H9 (cell line): ENCODE measurements at regions not wholly inside any gene's neighbourhood (a gene's known extent, or its start where the extent isn't known, plus 50 kb on each side); places are given as distances from the start of the nearest gene placed in this dataset.

Experiments
- DNase-seq: peaks from one replicate; pipeline ENCODE4 v3.0.0-alpha.2; 2017
- H2AFZ ChIP-seq: one replicate; pipeline ENCODE4 v1.6.1; 2013; ENCODE audit warnings: mild to moderate bottlenecking, low read length, control low read depth, moderate library complexity
- H2AK5ac ChIP-seq: 2 replicates; pipeline ENCODE4 v1.6.1; 2013; ENCODE audit warnings: low read length, control low read depth, mixed read lengths; ENCODE audit not compliant: insufficient read length
- H2BK120ac ChIP-seq: one replicate; pipeline ENCODE4 v1.6.1; 2013; ENCODE audit warnings: low read depth, mild to moderate bottlenecking, low read length, control low read depth, inconsistent platforms; ENCODE audit not compliant: poor library complexity, severe bottlenecking
- H2BK12ac ChIP-seq: 2 replicates; pipeline ENCODE4 v1.6.1; 2013; ENCODE audit warnings: low read length, control low read depth, mixed read lengths, low read depth; ENCODE audit not compliant: insufficient read length
- H2BK15ac ChIP-seq: 2 replicates; pipeline ENCODE4 v1.6.1; 2013; ENCODE audit warnings: low read depth, low read length, control low read depth
- H2BK20ac ChIP-seq: one replicate; pipeline ENCODE4 v1.6.1; 2013; ENCODE audit warnings: low read depth, mild to moderate bottlenecking, low read length, control low read depth, inconsistent platforms; ENCODE audit not compliant: poor library complexity, severe bottlenecking
- H2BK5ac ChIP-seq: 2 replicates; pipeline ENCODE4 v1.6.1; 2013; ENCODE audit warnings: low read length, control low read depth, mixed read lengths; ENCODE audit not compliant: insufficient read length
- H3K14ac ChIP-seq: 2 replicates; pipeline ENCODE4 v1.6.1; 2013; ENCODE audit warnings: low read length, control low read depth; ENCODE audit not compliant: insufficient read depth
- H3K18ac ChIP-seq: 2 replicates; pipeline ENCODE4 v1.6.1; 2013; ENCODE audit warnings: low read depth, mild to moderate bottlenecking, mixed read lengths, low read length, control low read depth; ENCODE audit not compliant: insufficient read length
- H3K23ac ChIP-seq: 2 replicates; pipeline ENCODE4 v1.6.1; 2013; ENCODE audit warnings: low read length, control low read depth, mixed read lengths, low read depth; ENCODE audit not compliant: insufficient read length
- H3K23me2 ChIP-seq: 2 replicates; pipeline ENCODE4 v1.6.1; 2013; ENCODE audit warnings: low read depth, mild to moderate bottlenecking, mixed read lengths, low read length, control low read depth; ENCODE audit not compliant: insufficient read length, poor library complexity, severe bottlenecking
- H3K27ac ChIP-seq: 2 replicates; pipeline ENCODE4 v1.5.1; 2013; ENCODE audit warnings: low read length, control low read depth, mixed read lengths, low read depth; ENCODE audit not compliant: insufficient read length
- H3K27me3 ChIP-seq: 2 replicates; pipeline ENCODE4 v1.6.1; 2013; ENCODE audit warnings: low read length, control low read depth, inconsistent platforms; ENCODE audit not compliant: insufficient read depth
- H3K4ac ChIP-seq: 2 replicates; pipeline ENCODE4 v1.6.1; 2013; ENCODE audit warnings: low read depth, mild to moderate bottlenecking, control low read depth, inconsistent platforms, low read length, moderate library complexity
- H3K4me1 ChIP-seq: 2 replicates; pipeline ENCODE4 v1.6.1; 2013; ENCODE audit warnings: low read length, control low read depth, inconsistent platforms; ENCODE audit not compliant: insufficient read depth
- H3K4me2 ChIP-seq: 2 replicates; pipeline ENCODE4 v1.6.1; 2013; ENCODE audit warnings: low read length, control low read depth, mixed read lengths; ENCODE audit not compliant: insufficient read length, insufficient read depth
- H3K56ac ChIP-seq: 2 replicates; pipeline ENCODE4 v1.6.1; 2013; ENCODE audit warnings: low read depth, mild to moderate bottlenecking, mixed read lengths, low read length, control low read depth; ENCODE audit not compliant: insufficient read length
- H3K79me1 ChIP-seq: 2 replicates; pipeline ENCODE4 v1.6.1; 2013; ENCODE audit warnings: low read depth, mild to moderate bottlenecking, moderate library complexity, low read length, control low read depth, inconsistent platforms; ENCODE audit not compliant: insufficient read depth, poor library complexity, severe bottlenecking
- H3K79me2 ChIP-seq: 2 replicates; pipeline ENCODE4 v1.6.1; 2013; ENCODE audit warnings: low read length, control low read depth, inconsistent platforms; ENCODE audit not compliant: insufficient read depth
- H3K9ac ChIP-seq: 2 replicates; pipeline ENCODE4 v1.6.1; 2013; ENCODE audit warnings: low read length, control low read depth, mixed read lengths; ENCODE audit not compliant: insufficient read length; ENCODE audit errors: extremely low read depth
- H3K9me3 ChIP-seq: one replicate; pipeline ENCODE4 v1.6.1; 2013; ENCODE audit warnings: low read depth, low read length, inconsistent platforms; ENCODE audit not compliant: control insufficient read depth
- H3T11ph ChIP-seq: one replicate; pipeline ENCODE4 v1.6.1; 2013; ENCODE audit warnings: mild to moderate bottlenecking, low read length, control low read depth, inconsistent platforms
- H4K20me1 ChIP-seq: one replicate; pipeline ENCODE4 v1.6.1; 2013; ENCODE audit not compliant: control insufficient read depth, insufficient read length, insufficient read depth
- H4K5ac ChIP-seq: 2 replicates; pipeline ENCODE4 v1.6.1; 2013; ENCODE audit warnings: low read depth, mild to moderate bottlenecking, mixed read lengths, low read length, control low read depth; ENCODE audit not compliant: insufficient read length
- H4K8ac ChIP-seq: replicated peaks from 2 replicates; pipeline ENCODE4 v1.6.1; 2013; ENCODE audit warnings: low read length, control low read depth, mixed read lengths, low read depth; ENCODE audit not compliant: insufficient read length
- H4K91ac ChIP-seq: 2 replicates; pipeline ENCODE4 v1.6.1; 2013; ENCODE audit warnings: low read depth, mild to moderate bottlenecking, moderate library complexity, mixed read lengths, low read length, control low read depth; ENCODE audit not compliant: insufficient read length
- H3K27ac Mint-ChIP-seq, 3 experiments: 2 replicates in 2 of 3; 3 replicates in 1 of 3; pipeline ENCODE4 v1.8.0; 2020 to 2021; ENCODE audit warnings: mixed read lengths in 3 of 3, mild to moderate bottlenecking in 1 of 3, moderate library complexity in 1 of 3
- H3K27me3 Mint-ChIP-seq: 2 replicates; pipeline ENCODE4 v1.8.0; 2021; ENCODE audit warnings: low read depth, mild to moderate bottlenecking, moderate library complexity, mixed read lengths
- H3K36me3 Mint-ChIP-seq, 3 experiments: 2 replicates in 2 of 3; 3 replicates in 1 of 3; pipeline ENCODE4 v1.8.0; 2020 to 2021; ENCODE audit warnings: low read depth in 3 of 3, mixed read lengths in 3 of 3; ENCODE audit not compliant: insufficient read depth in 1 of 3
- H3K4me1 Mint-ChIP-seq, 2 experiments: 2 replicates each; pipeline ENCODE4 v1.8.0; 2020; ENCODE audit warnings: mixed read lengths in 2 of 2
- H3K4me3 Mint-ChIP-seq, 2 experiments: 2 replicates in 1 of 2; 3 replicates in 1 of 2; pipeline ENCODE4 v1.8.0; 2020 to 2021; ENCODE audit warnings: mild to moderate bottlenecking in 2 of 2, mixed read lengths in 2 of 2, moderate library complexity in 1 of 2
- H3K9me3 Mint-ChIP-seq, 2 experiments: 2 replicates in 1 of 2; 3 replicates in 1 of 2; pipeline ENCODE4 v1.8.0; 2020; ENCODE audit warnings: mild to moderate bottlenecking in 2 of 2, mixed read lengths in 2 of 2, moderate library complexity in 1 of 2
- WGBS: extraction: QIAGEN DNeasy Blood & Tissue Kit; methylation state at CpG from one replicate; pipeline ENCODE4 v1.1.7; 2013; ENCODE audit warnings: missing lambda C conversion rate, low lambda C conversion rate, mixed read lengths; ENCODE audit not compliant: insufficient read length; ENCODE audit errors: extremely low coverage; 5-methylcytosine and 5-hydroxymethylcytosine counted together
- TF ChIP-seq, protein P1 (sequence below): fragments of 200-600 bp; sonication (generic); conservative IDR thresholded peaks from 3 replicates; pipeline ENCODE4 v1.8.0; 2021; ENCODE audit warnings: antibody characterized with exemption, mild to moderate bottlenecking

DNA sequence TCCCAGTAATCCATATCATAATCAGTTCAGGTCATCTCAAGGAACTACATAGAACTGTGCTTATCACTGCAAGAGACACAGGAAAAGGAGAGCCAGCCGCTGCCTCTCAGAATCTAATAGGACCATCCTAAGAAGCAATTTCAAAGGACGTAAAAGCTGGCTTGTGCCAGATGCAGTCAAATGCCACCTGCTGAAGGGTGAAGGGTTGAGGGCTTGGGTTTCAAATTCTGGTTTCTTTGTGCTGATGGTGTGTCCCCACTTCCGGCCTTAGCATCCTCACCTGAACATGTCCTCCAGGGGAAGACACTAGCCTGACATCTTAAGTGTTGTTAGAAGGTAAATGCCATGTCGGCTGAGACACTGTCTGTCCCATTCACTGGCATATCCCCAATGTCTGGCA lies 477.1 kb upstream of the TSHZ3 start:
- Histone ChIP-seq H2BK15ac (no peak overlapping the region), H3K23ac (no peak overlapping the region), H3T11ph (no peak overlapping the region), H2BK20ac (no peak overlapping the region), H3K23me2 (no peaks in the 10 kb centered on the region), H3K79me2 (no peaks in the 10 kb centered on the region), H4K91ac (no peak overlapping the region), H3K14ac (no peak overlapping the region), H2BK5ac (no peak overlapping the region), H3K9me3 (no peaks in the 10 kb centered on the region), H4K20me1 (no peaks in the 10 kb centered on the region), H2BK120ac (no peak overlapping the region), H4K8ac (no peak overlapping the region), H3K4ac (no peak overlapping the region), H3K4me2 (no peak overlapping the region), H3K18ac (no peak overlapping the region), H4K5ac (no peak overlapping the region), H2AK5ac (no peak overlapping the region), H3K27me3 (no peaks in the 10 kb centered on the region), H2BK12ac (no peak overlapping the region), H3K27ac (no peak overlapping the region), H3K79me1 (no peaks in the 10 kb centered on the region), H3K4me1 (no peaks in the 10 kb centered on the region), H3K56ac (no peak overlapping the region), H2AFZ (no peak overlapping the region), H3K9ac (no peak overlapping the region)
- no peak overlapping the region for H3K27ac Mint-ChIP-seq
- no peaks in the 10 kb centered on the region for H3K9me3 Mint-ChIP-seq
- no peak overlapping the region for H3K4me3 Mint-ChIP-seq
- peaks cover 2 to 3% of the 10 kb centered on the region in 2 experiments; a peak in 1 of 4 replicates for H3K4me1 Mint-ChIP-seq
- peaks cover 4% of the 10 kb centered on the region; the same call in 1 of the 2 replicates for H3K27me3 Mint-ChIP-seq
- no peaks in the 10 kb centered on the region for H3K36me3 Mint-ChIP-seq
- TF ChIP-seq, protein P1, sequence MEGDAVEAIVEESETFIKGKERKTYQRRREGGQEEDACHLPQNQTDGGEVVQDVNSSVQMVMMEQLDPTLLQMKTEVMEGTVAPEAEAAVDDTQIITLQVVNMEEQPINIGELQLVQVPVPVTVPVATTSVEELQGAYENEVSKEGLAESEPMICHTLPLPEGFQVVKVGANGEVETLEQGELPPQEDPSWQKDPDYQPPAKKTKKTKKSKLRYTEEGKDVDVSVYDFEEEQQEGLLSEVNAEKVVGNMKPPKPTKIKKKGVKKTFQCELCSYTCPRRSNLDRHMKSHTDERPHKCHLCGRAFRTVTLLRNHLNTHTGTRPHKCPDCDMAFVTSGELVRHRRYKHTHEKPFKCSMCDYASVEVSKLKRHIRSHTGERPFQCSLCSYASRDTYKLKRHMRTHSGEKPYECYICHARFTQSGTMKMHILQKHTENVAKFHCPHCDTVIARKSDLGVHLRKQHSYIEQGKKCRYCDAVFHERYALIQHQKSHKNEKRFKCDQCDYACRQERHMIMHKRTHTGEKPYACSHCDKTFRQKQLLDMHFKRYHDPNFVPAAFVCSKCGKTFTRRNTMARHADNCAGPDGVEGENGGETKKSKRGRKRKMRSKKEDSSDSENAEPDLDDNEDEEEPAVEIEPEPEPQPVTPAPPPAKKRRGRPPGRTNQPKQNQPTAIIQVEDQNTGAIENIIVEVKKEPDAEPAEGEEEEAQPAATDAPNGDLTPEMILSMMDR = no peak
- WGBS = no CpG with 5 or more reads among the region's 4 CpGs
- no peak for DNase-seq
